Omental fat pad (tissue), 3 donors: ENCODE measurements at regions not wholly inside any gene's neighbourhood (a gene's known extent, or its start where the extent isn't known, plus 50 kb on each side); places are given as distances from the start of the nearest gene placed in this dataset.

ENCODE experiments used
- ATAC-seq: fragments of 150-250 bp; one replicate; pipeline ENCODE4 v1.9.1; 2016; ENCODE audit warnings: mild to moderate bottlenecking, moderate library complexity; ENCODE audit not compliant: low FRiP score
- DNase-seq: peaks from one replicate; pipeline ENCODE4 v3.0.0-alpha.2; 2019; ENCODE audit warnings: low spot score
- CTCF ChIP-seq, 3 donors: fragments of 450-650 bp; IDR thresholded peaks; one replicate each; pipeline ENCODE4 v1.5.1; 2016 to 2017; ENCODE audit warnings: antibody characterized with exemption in 3 of 3, mild to moderate bottlenecking in 3 of 3, moderate library complexity in 2 of 3

GRCh38 chr5:157920828-157921170, 61.9 kb upstream of the CLINT1 start:
- ATAC-seq = no peak
- no peak for DNase-seq
- no peak for TF ChIP-seq CTCF (IDR thresholded peaks at IDR 0.05)

GRCh38 chr5:157918811-157919742, 60.1 kb upstream of the CLINT1 start:
- ATAC-seq = no peak
- DNase-seq = no peak
- no peak for TF ChIP-seq CTCF (IDR thresholded peaks at IDR 0.05)

GRCh38 chr5:157917899-157918809, 59.2 kb upstream of the CLINT1 start:
- peak; percentile 91 for ATAC-seq
- TF ChIP-seq CTCF (IDR thresholded peaks at IDR 0.05) = peak in 1 of 3 donors; percentile 6
- peak; percentile 68 for DNase-seq

GRCh38 chr5:157917491-157917890, 58.5 kb upstream of the CLINT1 start:
- no peak for DNase-seq
- no peak for ATAC-seq
- no peak for TF ChIP-seq CTCF (IDR thresholded peaks at IDR 0.05)

GRCh38 chr5:157915638-157916037, 56.7 kb upstream of the CLINT1 start:
- TF ChIP-seq CTCF (IDR thresholded peaks at IDR 0.05) = no peak
- peak; percentile 21 for ATAC-seq
- no peak for DNase-seq

GRCh38 chr5:157914151-157914788, 55.3 kb upstream of the CLINT1 start:
- no peak for ATAC-seq
- no peak for DNase-seq
- no peak for TF ChIP-seq CTCF (IDR thresholded peaks at IDR 0.05)
